C4-2B (cell line): ENCODE measurements at regions not wholly inside any gene's neighbourhood (a gene's known extent, or its start where the extent isn't known, plus 50 kb on each side); places are given as distances from the start of the nearest gene placed in this dataset.

Experiments used
- CTCF ChIP-seq: fragments of 450-650 bp; conservative IDR thresholded peaks from 2 replicates; pipeline ENCODE4 v1.5.1; 2017; ENCODE audit warnings: mild to moderate bottlenecking
- ZFX ChIP-seq: fragments of 450-650 bp; IDR thresholded peaks from 2 replicates; pipeline ENCODE4 v1.6.1; 2017

GRCh38 chr22:47872761-47873535, 1110.5 kb downstream of the TBC1D22A start:
- TF ChIP-seq CTCF (no peak), ZFX (no peak)
